ENCODE measurements at regions not wholly inside any gene's neighbourhood (a gene's known extent, or its start where the extent isn't known, plus 50 kb on each side); places are given as distances from the start of the nearest gene placed in this dataset.
A peak's percentile ranks its signal among the peaks of the same experiment; 100 is the strongest.
"Not testable (repeated sequence)": the region's sequence is repeated elsewhere in the genome, so short reads cannot be mapped to it uniquely, and the experiment has no call there.

GRCh38 chr13:103514188-103514587 is 448.0 kb upstream of the SLC10A2 start:
- no peak for DNase-seq

DNA sequence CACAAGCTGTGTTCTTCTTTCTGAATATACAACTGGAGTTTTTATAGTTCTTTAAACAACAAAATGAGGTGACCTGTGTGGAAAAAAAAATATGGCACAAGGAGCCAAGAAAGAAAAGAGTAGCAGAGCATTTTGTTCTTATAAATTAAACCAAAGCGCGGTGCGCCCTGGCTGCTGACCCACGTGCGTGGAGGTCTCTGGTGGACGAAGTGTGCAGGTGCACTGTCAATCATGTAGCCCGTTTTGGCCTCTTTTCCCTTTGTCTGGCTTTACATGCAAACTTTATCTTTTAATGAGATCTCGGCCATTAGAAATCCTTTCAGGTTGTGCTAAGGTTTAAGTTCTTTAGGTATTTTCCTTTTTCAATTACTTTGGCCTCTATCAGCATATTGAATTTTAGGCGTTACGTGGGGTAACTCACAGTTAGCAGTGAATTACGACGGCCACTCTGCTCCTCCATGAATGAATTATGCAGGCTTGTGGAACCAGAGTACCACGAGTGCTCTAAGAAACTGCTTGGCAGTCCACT is 443.9 kb upstream of the SLC10A2 start:
- DNase-seq, result no peak

- no peak for DNase-seq
Observed at GRCh38 chr13:103497404-103497803, 431.2 kb upstream of the SLC10A2 start.

DNA sequence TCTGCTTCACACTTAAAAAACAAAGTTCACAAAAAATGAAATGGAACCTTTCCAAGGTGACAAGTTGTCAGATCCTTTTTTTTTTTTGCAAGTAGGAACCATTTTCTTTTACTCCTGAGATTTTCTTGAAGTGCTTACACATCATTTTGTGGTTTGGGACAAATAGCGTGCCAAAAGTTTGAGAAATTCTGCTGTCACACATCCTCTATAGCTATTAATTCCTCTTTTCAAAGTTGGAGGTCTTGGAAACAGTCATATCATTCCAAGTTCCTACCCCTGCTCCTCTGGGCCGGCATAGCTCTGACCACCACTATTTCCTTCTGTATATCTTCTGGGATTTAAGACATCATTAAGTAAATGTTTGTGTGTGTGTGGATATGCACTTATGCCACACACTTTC is 421.6 kb upstream of the SLC10A2 start:
- no peak for DNase-seq

DNA sequence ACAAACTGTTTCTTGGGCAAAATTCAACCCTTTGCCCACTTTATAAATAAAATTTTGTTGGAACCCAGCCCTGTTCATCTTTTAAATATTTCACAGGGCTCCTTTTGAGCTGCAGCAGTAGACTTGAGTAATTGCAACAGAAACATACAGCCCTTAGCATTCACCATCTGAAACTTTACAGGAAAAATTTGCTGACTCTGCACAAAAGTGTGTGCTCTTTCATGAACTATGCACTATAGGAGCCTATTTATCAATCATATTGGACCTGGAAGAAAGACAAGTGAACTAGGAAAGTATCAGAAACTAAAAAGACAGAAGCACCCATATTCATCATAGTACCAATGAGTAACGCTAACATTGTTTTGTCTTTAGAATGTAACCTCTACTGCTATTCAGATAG is 406.9 kb upstream of the SLC10A2 start:
- no peak for DNase-seq

GRCh38 chr13:103471896-103472295 is 405.7 kb upstream of the SLC10A2 start:
- DNase-seq, result no peak

DNA sequence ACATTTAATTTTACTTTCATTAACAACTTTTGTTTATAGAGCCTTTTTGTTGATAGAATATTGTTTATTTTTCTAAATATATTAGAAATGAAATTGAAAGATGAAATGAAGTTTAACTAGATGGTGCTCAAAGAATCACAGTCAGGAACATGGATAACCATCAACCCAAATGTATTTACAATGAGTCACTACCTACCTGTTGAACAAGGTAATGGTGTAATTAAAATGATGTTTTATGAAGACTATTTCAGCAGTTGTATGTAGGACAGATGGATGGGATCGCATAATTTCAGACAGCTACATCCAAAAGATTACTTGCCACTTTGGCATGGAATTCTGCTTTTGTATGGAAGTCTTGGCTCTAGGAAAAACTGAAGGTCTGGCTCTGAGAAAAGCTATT is 403.6 kb upstream of the SLC10A2 start:
- no peak for DNase-seq

GRCh38 chr13:103466761-103467160 is 400.5 kb upstream of the SLC10A2 start:
- no peak for DNase-seq

DNA sequence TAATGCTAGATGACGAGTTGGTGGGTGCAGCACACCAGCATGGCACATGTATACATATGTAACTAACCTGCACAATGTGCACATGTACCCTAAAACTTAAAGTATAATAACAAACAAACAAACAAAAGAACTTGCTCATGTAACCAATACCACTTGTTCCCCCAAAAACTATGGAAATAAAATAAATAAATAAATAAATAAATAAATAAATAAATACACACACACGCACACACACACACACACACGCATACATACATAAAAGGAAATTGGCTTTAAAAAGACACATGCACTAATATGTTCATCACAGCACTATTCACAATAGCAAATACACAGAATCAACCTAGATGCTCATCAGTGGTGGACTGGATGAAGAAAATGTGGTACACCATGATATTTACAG is 394.0 kb upstream of the SLC10A2 start:
- not testable (repeated sequence) for DNase-seq

- DNase-seq, result not testable (repeated sequence)
Observed at GRCh38 chr13:103457050-103457449, 390.8 kb upstream of the SLC10A2 start.

GRCh38 chr13:103451656-103452055 is 385.4 kb upstream of the SLC10A2 start:
- peak; percentile 5 for DNase-seq

DNA sequence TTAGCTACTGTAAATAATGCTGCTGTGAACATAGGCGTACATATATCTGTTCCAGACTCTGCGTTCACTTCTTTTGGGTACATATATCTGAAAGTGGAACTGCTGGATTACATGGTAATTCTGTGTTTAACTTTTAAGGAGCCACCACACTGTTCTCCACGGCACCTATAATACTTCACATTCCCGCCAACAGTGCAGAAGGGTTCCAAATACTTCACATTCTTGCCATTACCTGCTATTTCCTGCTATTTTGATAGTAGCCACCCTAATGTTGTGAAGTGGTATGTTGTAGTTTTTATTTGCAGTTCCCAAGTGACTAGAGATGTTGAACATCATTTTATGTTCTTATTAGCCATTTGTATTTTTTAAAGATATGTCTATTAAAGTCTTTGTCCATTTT is 377.4 kb upstream of the SLC10A2 start:
- DNase-seq, result no peak

DNA sequence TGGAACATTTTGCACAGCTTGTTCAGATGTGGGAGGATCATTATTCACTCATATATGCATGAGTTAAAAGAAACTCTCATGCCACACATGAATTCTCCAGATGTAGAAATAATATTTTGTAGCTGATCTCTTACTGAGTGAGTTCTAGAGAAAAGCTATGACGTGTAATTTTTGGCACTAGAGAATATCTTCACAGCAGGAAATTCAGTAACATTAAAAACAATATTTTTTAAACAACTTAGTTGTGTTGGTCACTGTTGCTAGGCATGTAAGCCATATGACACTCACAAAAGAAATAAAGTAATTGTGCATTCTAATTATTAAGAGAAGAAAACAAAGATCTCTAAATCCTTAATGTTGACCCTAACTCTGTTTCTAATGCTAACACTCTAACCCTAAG is 371.4 kb upstream of the SLC10A2 start:
- DNase-seq, result no peak

GRCh38 chr13:103436057-103436654 is 369.9 kb upstream of the SLC10A2 start:
- no peak for DNase-seq

GRCh38 chr13:103431856-103432255 is 365.6 kb upstream of the SLC10A2 start:
- DNase-seq, result no peak

- DNase-seq, result no peak
Observed at GRCh38 chr13:103430368-103430767, 364.2 kb upstream of the SLC10A2 start.

- no peak for DNase-seq
Observed at GRCh38 chr13:103410002-103410401, 343.8 kb upstream of the SLC10A2 start.

DNA sequence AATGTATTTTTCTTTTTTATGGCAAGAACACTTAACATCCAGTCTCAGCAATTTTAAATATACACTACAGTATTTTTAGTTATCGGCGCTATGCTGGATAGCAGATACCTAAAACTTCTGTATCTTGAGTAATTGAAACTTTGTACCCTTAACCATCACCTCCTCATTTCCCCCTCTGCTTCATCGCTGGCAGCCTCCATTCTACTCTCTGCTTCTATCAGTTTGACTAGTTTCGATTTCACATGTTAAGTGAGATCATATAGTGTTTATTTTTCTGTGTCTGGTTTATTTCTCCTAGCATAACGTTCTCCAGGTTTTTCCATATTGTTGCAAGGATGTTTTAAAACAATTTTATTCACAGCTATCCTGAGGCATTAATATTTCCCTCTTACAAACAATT is 340.8 kb upstream of the SLC10A2 start:
- no peak for DNase-seq

GRCh38 chr13:103405297-103405696 is 339.1 kb upstream of the SLC10A2 start:
- DNase-seq, result no peak

GRCh38 chr13:103403814-103404213 is 337.6 kb upstream of the SLC10A2 start:
- DNase-seq, result no peak

DNA sequence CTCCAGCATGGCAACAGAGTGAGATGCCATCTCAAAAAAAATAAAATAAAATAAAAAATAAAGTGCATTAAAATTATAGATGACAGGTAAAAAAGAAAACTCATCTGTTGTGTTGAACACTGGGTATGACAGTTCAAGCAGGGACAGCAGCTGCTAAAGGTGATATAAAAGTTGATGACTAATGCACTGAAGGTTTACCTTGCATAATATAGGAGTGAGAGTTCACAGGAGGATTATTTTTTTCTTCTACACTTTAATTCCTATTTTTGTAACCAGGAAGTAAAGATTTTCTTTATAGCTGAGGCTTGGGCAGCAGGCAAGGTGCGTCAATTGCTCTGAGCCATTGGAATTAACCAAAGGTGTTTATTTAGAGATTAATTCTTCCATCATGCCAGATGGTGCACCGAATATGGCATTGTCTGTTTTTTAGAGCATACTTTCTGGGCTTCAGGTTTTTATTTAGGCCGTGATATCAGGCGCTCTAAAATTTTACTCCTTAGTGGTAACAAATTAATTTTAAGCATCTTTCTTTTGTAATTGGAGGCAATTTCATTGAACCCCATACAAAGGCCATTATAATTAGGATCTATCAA is 337.0 kb upstream of the SLC10A2 start:
- DNase-seq, result no peak

DNA sequence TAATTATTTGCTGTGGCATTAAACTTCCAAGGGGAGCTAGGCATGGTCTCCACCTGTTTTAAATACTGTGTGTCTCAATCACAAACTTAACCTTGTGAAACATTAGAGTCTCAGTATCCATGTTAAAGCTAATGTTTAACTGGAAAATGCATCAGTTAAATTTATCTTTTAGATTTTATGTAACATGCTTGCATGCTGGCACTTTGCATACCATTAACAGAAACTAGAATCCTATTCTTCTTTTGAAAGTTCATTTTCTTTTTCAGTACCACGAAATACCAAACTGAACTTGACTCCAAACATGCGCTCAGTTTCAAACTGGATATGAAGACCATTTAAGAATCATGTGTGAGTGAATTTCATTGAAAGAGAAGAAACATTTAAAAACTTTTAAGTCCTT is 328.9 kb upstream of the SLC10A2 start:
- DNase-seq, result no peak

DNA sequence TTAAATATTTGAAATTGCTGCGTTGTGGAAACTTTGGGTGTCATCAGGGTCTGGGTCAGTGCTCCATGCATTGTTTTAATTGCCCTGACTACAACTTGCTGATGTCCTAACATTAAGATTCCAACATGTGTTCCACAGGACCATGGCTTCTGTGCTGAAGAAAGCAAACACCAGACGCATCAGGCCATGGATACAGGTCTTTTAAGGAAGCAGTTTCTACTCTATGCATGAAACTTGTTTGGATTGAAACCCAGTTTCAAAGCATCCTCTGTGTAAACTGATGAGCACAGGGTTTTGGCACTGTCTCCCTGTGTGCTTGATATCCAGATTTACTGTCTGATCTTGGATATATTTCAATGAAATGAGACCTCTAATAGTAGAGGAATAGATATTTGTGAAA is 328.4 kb upstream of the SLC10A2 start:
- DNase-seq, result no peak

GRCh38 chr13:103391936-103392335 is 325.7 kb upstream of the SLC10A2 start:
- DNase-seq, result no peak

- no peak for DNase-seq
Observed at GRCh38 chr13:103388839-103389238, 322.6 kb upstream of the SLC10A2 start.
